ENCODE measurements at regions not wholly inside any gene's neighbourhood (a gene's known extent, or its start where the extent isn't known, plus 50 kb on each side); places are given as distances from the start of the nearest gene placed in this dataset.

GRCh38 chr9:88800329-88800682 is 191.0 kb upstream of the S1PR3 start:
- DNase-seq, result no peak

- DNase-seq, result no peak
Measured at GRCh38 chr9:88801214-88801796, 190.0 kb upstream of the S1PR3 start.

GRCh38 chr9:88802533-88802932 is 188.7 kb upstream of the S1PR3 start:
- DNase-seq, result no peak

- DNase-seq, result no peak
Measured at GRCh38 chr9:88803546-88804253, 187.6 kb upstream of the S1PR3 start.

GRCh38 chr9:88804254-88804596 is 187.0 kb upstream of the S1PR3 start:
- DNase-seq, result no peak

- no peak for DNase-seq
Measured at GRCh38 chr9:88805217-88805943, 185.9 kb upstream of the S1PR3 start.

GRCh38 chr9:88807426-88807825 is 183.8 kb upstream of the S1PR3 start:
- DNase-seq, result no peak

GRCh38 chr9:88808019-88808656 is 183.1 kb upstream of the S1PR3 start:
- no peak for DNase-seq

- DNase-seq, result no peak
Measured at GRCh38 chr9:88808761-88809354, 182.4 kb upstream of the S1PR3 start.

- DNase-seq, result no peak
Measured at GRCh38 chr9:88809355-88810161, 181.7 kb upstream of the S1PR3 start.

- DNase-seq, result no peak
Measured at GRCh38 chr9:88810826-88811225, 180.4 kb upstream of the S1PR3 start.

- DNase-seq, result no peak
Measured at GRCh38 chr9:88811511-88811910, 179.8 kb upstream of the S1PR3 start.

GRCh38 chr9:88812938-88813637 is 178.2 kb upstream of the S1PR3 start:
- DNase-seq, result no peak

GRCh38 chr9:88813638-88814209 is 177.5 kb upstream of the S1PR3 start:
- no peak for DNase-seq

- peak; percentile 79 for DNase-seq
Measured at GRCh38 chr9:88814577-88814976, 176.7 kb upstream of the S1PR3 start.

GRCh38 chr9:88816141-88816540 is 175.1 kb upstream of the S1PR3 start:
- no peak for DNase-seq

- DNase-seq, result no peak
Measured at GRCh38 chr9:88816591-88816990, 174.7 kb upstream of the S1PR3 start.

- DNase-seq, result no peak
Measured at GRCh38 chr9:88817628-88818027, 173.6 kb upstream of the S1PR3 start.

GRCh38 chr9:88818495-88819201 is 172.6 kb upstream of the S1PR3 start:
- DNase-seq, result no peak

GRCh38 chr9:88819476-88819875 is 171.8 kb upstream of the S1PR3 start:
- no peak for DNase-seq

- no peak for DNase-seq
Measured at GRCh38 chr9:88820055-88820454, 171.2 kb upstream of the S1PR3 start.

All from right hindlimb (tissue), 1 donor.